ENCODE measurements at regions not wholly inside any gene's neighbourhood (a gene's known extent, or its start where the extent isn't known, plus 50 kb on each side); places are given as distances from the start of the nearest gene placed in this dataset.

DNA sequence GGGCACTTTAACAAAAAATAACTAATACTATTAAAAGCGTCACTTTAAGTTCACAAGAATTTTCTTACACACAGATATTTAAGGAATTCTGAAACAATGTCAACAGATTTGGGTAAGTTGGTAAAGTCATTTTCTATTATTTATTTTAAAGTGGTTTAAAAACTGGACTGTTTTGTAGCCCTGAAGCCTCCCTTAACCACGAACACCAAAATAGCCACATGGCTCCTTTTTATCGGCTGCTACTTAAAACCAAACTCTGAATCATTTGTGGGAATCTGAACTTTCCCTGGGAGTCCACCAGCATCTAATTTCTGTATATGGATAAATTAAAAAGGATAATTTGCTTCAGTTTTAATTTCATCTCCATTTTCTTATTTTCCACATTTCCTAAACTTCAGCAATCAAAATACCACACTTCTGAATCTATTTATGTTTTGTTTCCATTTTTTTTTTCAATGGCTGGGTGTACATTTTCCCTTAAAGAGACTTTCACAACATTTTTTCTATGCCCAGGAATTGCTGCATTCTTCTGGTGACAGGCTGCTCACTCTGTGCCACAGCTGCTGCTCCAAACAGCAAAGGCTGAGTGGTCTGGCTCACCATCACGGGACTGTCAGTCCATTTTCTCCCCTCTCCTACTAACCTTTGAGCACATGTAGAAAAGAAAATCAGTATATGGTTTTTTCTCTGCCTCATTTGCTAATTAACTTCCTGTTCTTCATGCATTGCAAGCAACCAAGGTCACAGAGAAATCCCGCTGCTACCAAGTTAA is 255.5 kb upstream of the KCNJ16 start:
- peaks cover 8% of the 10 kb centered on the region for H3K9me3 Mint-ChIP-seq
- H3K27me3 Mint-ChIP-seq = no peaks in the 10 kb centered on the region
- POLR2A ChIA-PET = no interaction called here
- H3K36me3 Mint-ChIP-seq (ENCODE audit: low read depth) = no peaks in the 10 kb centered on the region
- no peak for DNase-seq
- H3K4me3 Mint-ChIP-seq = no peak overlapping the region
- no peak overlapping the region for H3K27ac Mint-ChIP-seq
- CTCF ChIA-PET = no interaction called here
- H3K4me1 Mint-ChIP-seq = no peaks in the 10 kb centered on the region

- Mint-ChIP-seq H3K9me3 (peaks cover 11% of the 10 kb centered on the region), H3K27me3 (no peaks in the 10 kb centered on the region), H3K4me1 (no peaks in the 10 kb centered on the region), H3K27ac (no peak overlapping the region), H3K4me3 (no peak overlapping the region), H3K36me3 (ENCODE audit: low read depth) (no peaks in the 10 kb centered on the region)
- ChIA-PET CTCF (no interaction called here), POLR2A (no interaction called here)
- no peak for DNase-seq
These were observed 254.1 kb upstream of the KCNJ16 start for GRCh38 chr17:69820876-69821473.

DNA sequence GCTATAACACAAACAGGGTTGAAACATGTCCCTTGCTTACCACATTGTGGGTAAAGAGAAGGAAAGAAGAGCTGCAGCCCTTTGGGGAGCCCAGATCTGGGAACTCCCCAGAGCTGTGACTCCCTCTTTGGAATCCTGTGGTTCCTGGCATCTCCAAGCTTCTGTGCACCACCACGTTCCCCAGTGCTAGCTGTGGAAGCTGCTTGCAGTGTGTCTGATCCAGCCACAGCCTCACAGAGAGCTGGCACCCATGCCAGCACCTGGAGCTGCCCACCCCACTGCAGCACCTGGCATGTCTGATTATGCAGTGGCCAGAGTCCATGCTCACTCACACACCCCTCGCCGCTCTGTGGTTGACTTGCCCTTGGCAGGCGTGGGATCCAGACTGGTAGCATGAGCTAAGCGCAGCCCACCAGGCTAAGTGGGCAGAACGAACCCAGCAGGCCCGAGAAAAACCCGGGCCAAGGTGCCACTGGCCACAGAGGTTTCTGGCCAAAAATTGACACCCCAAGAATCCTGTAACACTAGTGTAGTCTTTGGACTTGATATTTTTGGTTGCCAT is 252.6 kb upstream of the KCNJ16 start:
- H3K4me1 Mint-ChIP-seq = no peaks in the 10 kb centered on the region
- no peaks in the 10 kb centered on the region for H3K27me3 Mint-ChIP-seq
- H3K9me3 Mint-ChIP-seq = peaks cover 11% of the 10 kb centered on the region
- H3K27ac Mint-ChIP-seq = no peak overlapping the region
- CTCF ChIA-PET = no interaction called here
- H3K4me3 Mint-ChIP-seq = no peak overlapping the region
- DNase-seq = no peak
- H3K36me3 Mint-ChIP-seq (ENCODE audit: low read depth) = no peaks in the 10 kb centered on the region
- POLR2A ChIA-PET = no interaction called here

GRCh38 chr17:69828087-69828486 is 246.9 kb upstream of the KCNJ16 start:
- H3K36me3 Mint-ChIP-seq (ENCODE audit: low read depth) = no peaks in the 10 kb centered on the region
- peaks cover 8% of the 10 kb centered on the region for H3K9me3 Mint-ChIP-seq
- no peaks in the 10 kb centered on the region for H3K27me3 Mint-ChIP-seq
- H3K4me3 Mint-ChIP-seq = no peak overlapping the region
- POLR2A ChIA-PET = no interaction called here
- no peaks in the 10 kb centered on the region for H3K4me1 Mint-ChIP-seq
- CTCF ChIA-PET = no interaction called here
- no peak for DNase-seq
- H3K27ac Mint-ChIP-seq = no peak overlapping the region

DNA sequence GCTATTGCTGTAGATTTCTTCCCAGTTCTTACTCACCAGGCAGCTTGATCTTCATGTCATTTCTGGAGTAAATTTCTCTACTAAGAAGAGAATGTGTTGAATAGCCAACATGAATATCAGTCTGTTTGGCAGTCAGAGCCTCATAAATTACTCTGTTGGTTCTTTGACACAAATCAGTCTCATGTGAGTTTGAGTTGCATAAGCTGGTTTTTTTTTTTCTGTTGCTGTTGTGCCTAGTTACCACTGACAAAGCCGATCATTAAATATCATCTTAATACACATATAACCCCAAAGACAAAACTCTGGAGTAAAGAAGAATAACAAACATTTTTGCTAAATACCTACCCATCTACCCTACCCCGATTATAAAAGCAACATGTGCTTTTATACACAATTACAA is 240.5 kb upstream of the KCNJ16 start:
- Mint-ChIP-seq H3K9me3 (no peaks in the 10 kb centered on the region), H3K4me3 (no peak overlapping the region), H3K4me1 (no peaks in the 10 kb centered on the region), H3K27ac (no peak overlapping the region), H3K36me3 (ENCODE audit: low read depth) (no peaks in the 10 kb centered on the region), H3K27me3 (no peaks in the 10 kb centered on the region)
- CTCF ChIA-PET = no interaction called here
- no peak for DNase-seq
- POLR2A ChIA-PET = no interaction called here

- ChIA-PET CTCF (no interaction called here), POLR2A (no interaction called here)
- H3K27ac Mint-ChIP-seq = no peak overlapping the region
- H3K9me3 Mint-ChIP-seq = peaks cover 2% of the 10 kb centered on the region
- no peaks in the 10 kb centered on the region for H3K36me3 Mint-ChIP-seq (ENCODE audit: low read depth)
- DNase-seq = no peak
- no peaks in the 10 kb centered on the region for H3K27me3 Mint-ChIP-seq
- H3K4me1 Mint-ChIP-seq = no peaks in the 10 kb centered on the region
- H3K4me3 Mint-ChIP-seq = no peak overlapping the region
These were observed 223.3 kb upstream of the KCNJ16 start for GRCh38 chr17:69851736-69852135.

- Mint-ChIP-seq H3K4me3 (no peak overlapping the region), H3K9me3 (peaks cover 5% of the 10 kb centered on the region), H3K4me1 (no peaks in the 10 kb centered on the region), H3K27me3 (no peaks in the 10 kb centered on the region), H3K36me3 (ENCODE audit: low read depth) (no peaks in the 10 kb centered on the region), H3K27ac (no peak overlapping the region)
- CTCF ChIA-PET = no interaction called here
- POLR2A ChIA-PET = no interaction called here
- no peak for DNase-seq
These were observed 221.3 kb upstream of the KCNJ16 start for GRCh38 chr17:69853541-69854224.

DNA sequence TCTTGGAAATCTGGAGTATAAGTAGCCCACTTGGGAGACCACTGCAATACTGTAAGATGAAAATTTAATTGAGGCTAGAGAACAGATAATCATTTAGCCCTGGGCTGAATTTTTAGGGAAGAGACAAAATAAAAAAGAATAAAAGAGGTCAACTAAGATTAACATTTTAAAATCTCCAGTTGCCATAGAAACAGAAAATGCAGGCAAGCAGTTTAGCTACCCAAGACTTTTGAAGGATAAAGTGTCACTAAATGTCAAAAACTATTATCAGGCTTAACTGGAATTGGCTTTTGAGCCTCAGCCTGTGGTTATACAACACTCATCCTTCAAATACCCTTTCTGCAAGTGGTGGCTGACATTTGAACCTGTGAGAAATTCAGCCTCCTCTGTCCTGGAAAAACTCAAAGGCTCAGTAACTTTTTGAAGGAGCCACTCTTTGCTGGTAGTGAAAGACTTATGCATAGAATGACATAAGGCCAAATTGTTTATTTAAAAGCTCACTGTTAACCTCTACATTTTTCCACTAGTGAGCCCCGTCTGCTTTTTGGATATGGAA is 220.7 kb upstream of the KCNJ16 start:
- ChIA-PET CTCF (no interaction called here), POLR2A (no interaction called here)
- DNase-seq = no peak
- Mint-ChIP-seq H3K9me3 (peaks cover 3% of the 10 kb centered on the region), H3K36me3 (ENCODE audit: low read depth) (no peaks in the 10 kb centered on the region), H3K27me3 (no peaks in the 10 kb centered on the region), H3K4me3 (no peak overlapping the region), H3K4me1 (no peaks in the 10 kb centered on the region), H3K27ac (no peak overlapping the region)

GRCh38 chr17:69856946-69857345 is 218.1 kb upstream of the KCNJ16 start:
- ChIA-PET POLR2A (no interaction called here), CTCF (no interaction called here)
- Mint-ChIP-seq H3K36me3 (ENCODE audit: low read depth) (no peaks in the 10 kb centered on the region), H3K27me3 (no peaks in the 10 kb centered on the region), H3K9me3 (peaks cover 3% of the 10 kb centered on the region), H3K4me1 (no peaks in the 10 kb centered on the region), H3K27ac (no peak overlapping the region), H3K4me3 (no peak overlapping the region)
- no peak for DNase-seq

DNA sequence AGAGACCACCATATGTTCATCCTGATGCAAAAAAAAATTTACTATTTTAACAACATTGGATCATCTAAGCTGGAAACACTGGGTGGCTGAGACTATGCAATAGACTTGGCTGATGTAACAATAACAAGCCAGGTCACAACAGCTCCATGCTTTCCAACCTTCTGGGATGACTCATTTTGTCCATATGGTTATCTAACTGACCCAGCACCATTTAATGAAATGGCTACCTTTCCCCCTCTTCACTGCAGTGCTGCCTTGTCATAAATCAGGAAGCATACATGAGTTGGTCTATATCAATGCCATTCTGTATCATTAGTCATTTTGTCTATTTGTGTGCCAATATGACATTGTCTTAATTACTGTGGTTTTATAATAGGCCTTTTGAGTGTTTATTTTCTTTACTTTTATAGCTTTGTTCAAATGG is 217.6 kb upstream of the KCNJ16 start:
- POLR2A ChIA-PET = no interaction called here
- no peak overlapping the region for H3K4me3 Mint-ChIP-seq
- no peaks in the 10 kb centered on the region for H3K36me3 Mint-ChIP-seq (ENCODE audit: low read depth)
- CTCF ChIA-PET = no interaction called here
- peaks cover 3% of the 10 kb centered on the region for H3K9me3 Mint-ChIP-seq
- no peaks in the 10 kb centered on the region for H3K4me1 Mint-ChIP-seq
- H3K27ac Mint-ChIP-seq = no peak overlapping the region
- DNase-seq = no peak
- H3K27me3 Mint-ChIP-seq = no peaks in the 10 kb centered on the region

DNA sequence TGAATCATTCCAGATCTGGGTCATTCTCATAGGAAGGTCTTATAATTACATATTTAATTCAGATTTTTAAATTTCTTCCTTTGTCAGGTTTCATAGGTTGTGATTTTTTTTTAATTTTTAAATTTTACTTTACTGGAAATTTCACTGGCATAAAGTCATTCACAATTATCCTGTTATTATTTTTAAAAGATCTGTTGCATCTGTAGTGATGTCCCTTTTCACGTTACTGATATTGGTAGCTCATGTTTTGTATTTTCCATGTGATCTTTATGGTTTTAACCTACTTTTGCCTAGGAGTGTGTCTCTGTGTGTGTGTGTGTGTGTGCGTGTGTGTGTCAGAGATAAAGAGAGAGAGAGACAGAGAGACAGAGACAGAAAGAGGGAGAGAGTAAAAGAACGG is 216.6 kb upstream of the KCNJ16 start:
- no peak for DNase-seq
- H3K4me1 Mint-ChIP-seq = no peaks in the 10 kb centered on the region
- no peak overlapping the region for H3K4me3 Mint-ChIP-seq
- no peaks in the 10 kb centered on the region for H3K36me3 Mint-ChIP-seq (ENCODE audit: low read depth)
- peaks cover 3% of the 10 kb centered on the region for H3K9me3 Mint-ChIP-seq
- ChIA-PET POLR2A (no interaction called here), CTCF (no interaction called here)
- H3K27me3 Mint-ChIP-seq = no peaks in the 10 kb centered on the region
- no peak overlapping the region for H3K27ac Mint-ChIP-seq

DNA sequence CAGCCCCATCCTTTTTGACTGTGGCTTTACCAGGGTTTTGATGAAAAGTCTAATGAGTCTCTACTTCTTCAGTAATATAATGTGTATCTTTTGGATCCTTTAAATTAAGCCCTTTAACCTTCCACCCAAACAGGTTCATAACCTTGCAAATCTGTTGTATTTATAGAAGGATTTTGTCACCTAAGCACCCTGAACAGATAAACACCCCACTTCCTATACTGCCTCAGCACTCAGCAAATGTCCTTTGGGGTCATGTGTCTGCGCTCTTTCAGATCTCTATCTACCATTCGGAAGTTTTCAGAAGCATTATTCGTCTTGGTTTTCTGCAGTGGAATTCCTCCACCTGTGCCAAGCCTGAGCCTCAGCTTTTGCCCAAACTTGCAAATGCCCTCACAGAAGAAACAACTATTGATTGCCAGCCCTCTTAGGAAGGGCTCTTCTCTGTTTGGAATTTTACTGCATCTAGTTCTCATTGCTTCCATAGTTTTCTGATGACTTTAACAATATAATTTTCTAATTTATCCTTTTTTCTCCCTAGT is 214.8 kb upstream of the KCNJ16 start:
- H3K27me3 Mint-ChIP-seq = no peaks in the 10 kb centered on the region
- no peak overlapping the region for H3K4me3 Mint-ChIP-seq
- CTCF ChIA-PET = no interaction called here

DNA sequence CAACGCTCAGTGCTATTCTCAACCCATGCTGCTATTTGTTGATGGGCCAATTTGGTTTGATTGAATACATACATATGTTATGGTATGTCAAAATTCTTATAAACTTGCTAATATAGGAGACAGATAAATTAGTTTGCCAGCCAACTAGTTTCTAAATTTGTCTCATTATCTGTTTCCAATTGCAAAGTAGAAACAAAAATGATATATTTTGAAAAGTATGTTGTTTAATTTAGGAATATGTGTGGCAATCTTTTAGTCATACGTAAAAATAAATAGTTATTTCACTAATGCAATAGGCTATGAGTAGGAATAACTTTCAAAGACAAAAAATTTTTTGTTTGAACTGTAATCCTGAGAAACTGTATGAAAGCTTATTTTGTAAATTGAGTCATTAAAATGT is 210.6 kb upstream of the KCNJ16 start:
- no peaks in the 10 kb centered on the region for H3K27me3 Mint-ChIP-seq
- H3K9me3 Mint-ChIP-seq = peaks cover 3% of the 10 kb centered on the region
- no peaks in the 10 kb centered on the region for H3K4me1 Mint-ChIP-seq
- no peak overlapping the region for H3K4me3 Mint-ChIP-seq
- CTCF ChIA-PET = interaction anchor here (0.7 kb wide), 1 partner anchor 803 kb away, joined by 3 read pairs; no protein-coding TSS in a partner anchor
- POLR2A ChIA-PET = no interaction called here
- no peak overlapping the region for H3K27ac Mint-ChIP-seq
- H3K36me3 Mint-ChIP-seq (ENCODE audit: low read depth) = no peaks in the 10 kb centered on the region
- DNase-seq = no peak

More for the DNA sequence above, 214.8 kb upstream of the KCNJ16 start:
- H3K4me1 Mint-ChIP-seq = no peaks in the 10 kb centered on the region
- H3K36me3 Mint-ChIP-seq (ENCODE audit: low read depth) = no peaks in the 10 kb centered on the region
- POLR2A ChIA-PET = no interaction called here
- H3K27ac Mint-ChIP-seq = no peak overlapping the region
- H3K9me3 Mint-ChIP-seq = peaks cover 3% of the 10 kb centered on the region
- no peak for DNase-seq
